ENCODE measurements at regions not wholly inside any gene's neighbourhood (a gene's known extent, or its start where the extent isn't known, plus 50 kb on each side); places are given as distances from the start of the nearest gene placed in this dataset.

GRCh38 chr1:56441601-56442000 is 137.8 kb downstream of the PLPP3 start:
- no peak for TF ChIP-seq CHD2 (IDR thresholded peaks at IDR 0.05; ENCODE audit: low read length, partially characterized antibody)
- TF ChIP-seq CTCF (IDR thresholded peaks at IDR 0.05) = no peak
- TF ChIP-seq KDM1A (IDR thresholded peaks at IDR 0.05; ENCODE audit: low read depth) = no peak
- TF ChIP-seq E2F6 (IDR thresholded peaks at IDR 0.05; ENCODE audit: borderline replicate concordance, low read depth) = no peak
- TF ChIP-seq RARB (CRISPR knock-in tag; IDR thresholded peaks at IDR 0.05) = no peak
- no peak for TF ChIP-seq TFCP2L1 (CRISPR knock-in tag; IDR thresholded peaks at IDR 0.05)
- TF ChIP-seq RAD21 (conservative IDR thresholded peaks at IDR 0.05 in 1 of 2, IDR thresholded peaks at IDR 0.05 in 1 of 2) = no peak
- TF ChIP-seq KDM5A (IDR thresholded peaks at IDR 0.05) = no peak
- TF ChIP-seq BCL3 (IDR thresholded peaks at IDR 0.05) = no peak
- no peak for TF ChIP-seq CEBPB (IDR thresholded peaks at IDR 0.05)
- TF ChIP-seq REST (IDR thresholded peaks at IDR 0.05) = no peak
